Activated CD4-positive, CD25-positive, alpha-beta regulatory T cell treated with anti-CD3 and anti-CD28 coated beads, Interleukin-2, amount 50 U/mL, for 72 hours (primary cell): ENCODE measurements at regions not wholly inside any gene's neighbourhood (a gene's known extent, or its start where the extent isn't known, plus 50 kb on each side); places are given as distances from the start of the nearest gene placed in this dataset.
"Not testable (repeated sequence)": the region's sequence is repeated elsewhere in the genome, so short reads cannot be mapped to it uniquely, and the experiment has no call there.

Experiments
- DNase-seq: peaks from one replicate; pipeline ENCODE4 v3.0.0; 2021

GRCh38 chr16:51524555-51525373 lies 373.7 kb upstream of the SALL1 start:
- DNase-seq = no peak

- DNase-seq = no peak
Observed at GRCh38 chr16:51524070-51524469, 373.0 kb upstream of the SALL1 start.

- no peak for DNase-seq
Observed at GRCh38 chr16:51523400-51523799, 372.3 kb upstream of the SALL1 start.

GRCh38 chr16:51522902-51523301 lies 371.8 kb upstream of the SALL1 start:
- no peak for DNase-seq

GRCh38 chr16:51516960-51517359 lies 365.9 kb upstream of the SALL1 start:
- not testable (repeated sequence) for DNase-seq

- no peak for DNase-seq
Observed at GRCh38 chr16:51510416-51510815, 359.3 kb upstream of the SALL1 start.

- DNase-seq = no peak
Observed at GRCh38 chr16:51509336-51509735, 358.3 kb upstream of the SALL1 start.

GRCh38 chr16:51508490-51509212 lies 357.6 kb upstream of the SALL1 start:
- no peak for DNase-seq

GRCh38 chr16:51507286-51507685 lies 356.2 kb upstream of the SALL1 start:
- DNase-seq = no peak

GRCh38 chr16:51500306-51500705 lies 349.2 kb upstream of the SALL1 start:
- no peak for DNase-seq

- DNase-seq = no peak
Observed at GRCh38 chr16:51497541-51498211, 346.6 kb upstream of the SALL1 start.

- DNase-seq = no peak
Observed at GRCh38 chr16:51490866-51491265, 339.8 kb upstream of the SALL1 start.

GRCh38 chr16:51487880-51488279 lies 336.8 kb upstream of the SALL1 start:
- no peak for DNase-seq

- no peak for DNase-seq
Observed at GRCh38 chr16:51474414-51475091, 323.5 kb upstream of the SALL1 start.

- DNase-seq = no peak
Observed at GRCh38 chr16:51473091-51473490, 322.0 kb upstream of the SALL1 start.

GRCh38 chr16:51470492-51470891 lies 319.4 kb upstream of the SALL1 start:
- DNase-seq = no peak

GRCh38 chr16:51464996-51465395 lies 313.9 kb upstream of the SALL1 start:
- no peak for DNase-seq

- DNase-seq = no peak
Observed at GRCh38 chr16:51461255-51461654, 310.2 kb upstream of the SALL1 start.

- DNase-seq = no peak
Observed at GRCh38 chr16:51458356-51459140, 307.5 kb upstream of the SALL1 start.

- DNase-seq = no peak
Observed at GRCh38 chr16:51457775-51458174, 306.7 kb upstream of the SALL1 start.

GRCh38 chr16:51455398-51455797 lies 304.3 kb upstream of the SALL1 start:
- DNase-seq = no peak

GRCh38 chr16:51453251-51453650 lies 302.2 kb upstream of the SALL1 start:
- DNase-seq = no peak
